ENCODE measurements at regions not wholly inside any gene's neighbourhood (a gene's known extent, or its start where the extent isn't known, plus 50 kb on each side); places are given as distances from the start of the nearest gene placed in this dataset.

GRCh38 chr9:14516656-14517055 is 176.6 kb downstream of the ZDHHC21 start:
- no peak for TF ChIP-seq CTCF (IDR thresholded peaks at IDR 0.05; ENCODE audit: insufficient read depth, low read length, poor library complexity, severe bottlenecking)
- no peak for TF ChIP-seq EZH2phosphoT487 (conservative IDR thresholded peaks at IDR 0.05; ENCODE audit: low read length)
